GM23338 (cell line): ENCODE measurements at regions not wholly inside any gene's neighbourhood (a gene's known extent, or its start where the extent isn't known, plus 50 kb on each side); places are given as distances from the start of the nearest gene placed in this dataset.

Experiments
- ATAC-seq: fragments of 200-7000 bp; cut with Tn5 transposase; 3 replicates; pipeline ENCODE4 v1.9.1; 2020
- DNase-seq: peaks from one replicate; pipeline ENCODE4 v3.0.0-alpha.2; 2015; ENCODE audit warnings: low spot score
- H2AFZ ChIP-seq: fragments of 200-600 bp; sonication (generic); 2 replicates; pipeline ENCODE4 v1.8.0; 2016; ENCODE audit warnings: antibody characterized with exemption, mild to moderate bottlenecking, moderate library complexity
- H3F3A ChIP-seq: fragments of 200-600 bp; sonication (generic); replicated peaks from 2 replicates; pipeline ENCODE4 v1.8.0; 2017; ENCODE audit warnings: antibody characterized with exemption, mixed run types, low read depth
- H3K27ac ChIP-seq: fragments of 200-600 bp; sonication (generic); 2 replicates; pipeline ENCODE4 v1.6.1; 2016; ENCODE audit warnings: low read depth
- H3K27me3 ChIP-seq: fragments of 200-600 bp; sonication (generic); 2 replicates; pipeline ENCODE4 v1.8.0; 2016; ENCODE audit warnings: mild to moderate bottlenecking, mixed run types, moderate library complexity; ENCODE audit not compliant: insufficient read depth
- H3K36me3 ChIP-seq: fragments of 200-600 bp; sonication (generic); 2 replicates; pipeline ENCODE4 v1.8.0; 2016; ENCODE audit warnings: mild to moderate bottlenecking; ENCODE audit not compliant: insufficient read depth
- H3K4me1 ChIP-seq: fragments of 200-600 bp; sonication (generic); 2 replicates; pipeline ENCODE4 v1.8.0; 2016; ENCODE audit warnings: mild to moderate bottlenecking, moderate library complexity; ENCODE audit not compliant: insufficient read depth
- H3K4me2 ChIP-seq: fragments of 200-600 bp; sonication (generic); 2 replicates; pipeline ENCODE4 v1.7.1; 2017; ENCODE audit warnings: mixed run types
- H3K4me3 ChIP-seq: fragments of 200-600 bp; sonication (generic); 2 replicates; pipeline ENCODE4 v1.6.1; 2016; ENCODE audit warnings: mixed run types
- H3K79me2 ChIP-seq: fragments of 200-600 bp; sonication (generic); replicated peaks from 2 replicates; pipeline ENCODE4 v1.8.0; 2017; ENCODE audit warnings: mild to moderate bottlenecking; ENCODE audit not compliant: insufficient read depth
- H3K9me2 ChIP-seq: fragments of 200-600 bp; sonication (generic); 2 replicates; pipeline ENCODE4 v1.8.0; 2017; ENCODE audit not compliant: insufficient read depth
- H4K20me1 ChIP-seq: fragments of 200-600 bp; sonication (generic); replicated peaks from 2 replicates; pipeline ENCODE4 v1.8.0; 2017; ENCODE audit warnings: mild to moderate bottlenecking; ENCODE audit not compliant: insufficient read depth
- H3K27ac Mint-ChIP-seq: 2 replicates; pipeline ENCODE4 v1.8.0; 2020; ENCODE audit warnings: inconsistent platforms, mild to moderate bottlenecking, moderate library complexity, mixed read lengths
- H3K27me3 Mint-ChIP-seq: 3 replicates; pipeline ENCODE4 v1.8.0; 2022; ENCODE audit warnings: low read depth, mild to moderate bottlenecking, moderate library complexity, mixed read lengths, inconsistent platforms; ENCODE audit not compliant: insufficient read depth, poor library complexity
- H3K36me3 Mint-ChIP-seq: 3 replicates; pipeline ENCODE4 v1.8.0; 2021; ENCODE audit warnings: low read depth, mild to moderate bottlenecking, inconsistent platforms, moderate library complexity, mixed read lengths
- H3K4me1 Mint-ChIP-seq: 3 replicates; pipeline ENCODE4 v1.8.0; 2020; ENCODE audit warnings: mild to moderate bottlenecking, inconsistent platforms, mixed read lengths
- H3K4me3 Mint-ChIP-seq: 3 replicates; pipeline ENCODE4 v1.8.0; 2021; ENCODE audit warnings: moderate library complexity, mild to moderate bottlenecking, inconsistent platforms, mixed read lengths
- H3K9me3 Mint-ChIP-seq: 3 replicates; pipeline ENCODE4 v1.8.0; 2020; ENCODE audit warnings: moderate library complexity, mild to moderate bottlenecking, inconsistent platforms, mixed read lengths
- CREB1 ChIP-seq: fragments of 250-450 bp; sonication (Bioruptor Pico); IDR thresholded peaks from 2 replicates; pipeline ENCODE4 v1.5.0; 2020; ENCODE audit warnings: low read depth, mild to moderate bottlenecking, moderate library complexity
- EZH2phosphoT487 ChIP-seq: fragments of 200-600 bp; sonication (generic); IDR thresholded peaks from one replicate; pipeline ENCODE4 v1.8.1; 2018; ENCODE audit warnings: antibody characterized with exemption; ENCODE audit not compliant: unreplicated experiment
- NANOG ChIP-seq: IDR thresholded peaks from 2 replicates; pipeline ENCODE4 v1.6.1; 2016; ENCODE audit warnings: antibody characterized with exemption, borderline replicate concordance
- POLR2AphosphoS5 ChIP-seq: IDR thresholded peaks from 2 replicates; pipeline ENCODE4 v1.6.1; 2016; ENCODE audit warnings: antibody characterized with exemption, low read depth
- STAT1 ChIP-seq: IDR thresholded peaks from one replicate; pipeline ENCODE4 v1.6.1; 2016; ENCODE audit warnings: antibody characterized with exemption; ENCODE audit not compliant: unreplicated experiment
- ZNF114 ChIP-seq: fragments of 250-450 bp; sonication (Bioruptor Pico); IDR thresholded peaks from 2 replicates; pipeline ENCODE4 v1.5.0; 2020; ENCODE audit warnings: mild to moderate bottlenecking, moderate library complexity
- ZNF331 ChIP-seq: fragments of 250-450 bp; sonication (Bioruptor Pico); IDR thresholded peaks from 2 replicates; pipeline ENCODE4 v1.5.0; 2020; ENCODE audit warnings: low read depth, mild to moderate bottlenecking, moderate library complexity
- TF ChIP-seq, protein P1 (sequence below), 2 experiments: fragments of 200-600 bp in 1 of 2; sonication (generic) in 1 of 2; conservative IDR thresholded peaks; 2 replicates each; pipeline versions ENCODE4 v1.5.1 to v1.6.1; 2016 to 2017; ENCODE audit warnings: antibody characterized with exemption in 2 of 2, low read depth in 2 of 2, mild to moderate bottlenecking in 2 of 2, moderate library complexity in 1 of 2
- TF ChIP-seq, protein P2 (sequence below): IDR thresholded peaks from 2 replicates; pipeline ENCODE4 v1.6.1; 2016; ENCODE audit warnings: antibody characterized with exemption
- TF ChIP-seq, protein P3 (sequence below): IDR thresholded peaks from one replicate; pipeline ENCODE4 v1.6.1; 2018; ENCODE audit warnings: antibody characterized with exemption; ENCODE audit not compliant: unreplicated experiment
- TF ChIP-seq, protein P4 (sequence below): fragments of 250-450 bp; sonication (Bioruptor Pico); IDR thresholded peaks from 2 replicates; pipeline ENCODE4 v1.5.0; 2020; ENCODE audit warnings: mild to moderate bottlenecking, moderate library complexity

DNA sequence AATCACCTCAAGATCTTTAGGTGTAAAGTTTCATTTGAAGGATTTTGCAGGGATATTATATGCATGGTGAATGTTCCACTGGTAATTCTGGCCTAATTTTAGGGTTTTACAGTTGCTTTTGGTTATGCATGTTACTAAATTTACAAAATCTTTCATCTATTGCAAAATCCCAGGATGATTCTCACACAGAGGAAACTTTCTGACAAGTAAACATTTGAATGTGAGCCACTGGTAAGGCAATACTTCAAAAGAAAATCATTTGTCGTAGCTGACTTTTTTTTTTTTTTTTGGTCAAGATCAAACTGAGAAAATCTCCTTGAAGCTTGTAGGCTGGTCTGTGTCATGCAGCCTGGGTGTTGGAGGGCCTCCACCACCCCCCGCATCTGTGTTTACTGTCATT lies 141.9 kb upstream of the EXOC2 start (continued):
- TF ChIP-seq, protein P1, sequence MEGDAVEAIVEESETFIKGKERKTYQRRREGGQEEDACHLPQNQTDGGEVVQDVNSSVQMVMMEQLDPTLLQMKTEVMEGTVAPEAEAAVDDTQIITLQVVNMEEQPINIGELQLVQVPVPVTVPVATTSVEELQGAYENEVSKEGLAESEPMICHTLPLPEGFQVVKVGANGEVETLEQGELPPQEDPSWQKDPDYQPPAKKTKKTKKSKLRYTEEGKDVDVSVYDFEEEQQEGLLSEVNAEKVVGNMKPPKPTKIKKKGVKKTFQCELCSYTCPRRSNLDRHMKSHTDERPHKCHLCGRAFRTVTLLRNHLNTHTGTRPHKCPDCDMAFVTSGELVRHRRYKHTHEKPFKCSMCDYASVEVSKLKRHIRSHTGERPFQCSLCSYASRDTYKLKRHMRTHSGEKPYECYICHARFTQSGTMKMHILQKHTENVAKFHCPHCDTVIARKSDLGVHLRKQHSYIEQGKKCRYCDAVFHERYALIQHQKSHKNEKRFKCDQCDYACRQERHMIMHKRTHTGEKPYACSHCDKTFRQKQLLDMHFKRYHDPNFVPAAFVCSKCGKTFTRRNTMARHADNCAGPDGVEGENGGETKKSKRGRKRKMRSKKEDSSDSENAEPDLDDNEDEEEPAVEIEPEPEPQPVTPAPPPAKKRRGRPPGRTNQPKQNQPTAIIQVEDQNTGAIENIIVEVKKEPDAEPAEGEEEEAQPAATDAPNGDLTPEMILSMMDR (conservative IDR thresholded peaks at IDR 0.05; ENCODE audit: low read depth in 2 of 2): no peak
- TF ChIP-seq NANOG (no peak), CREB1 (CRISPR knock-in tag) (no peak)

DNA sequence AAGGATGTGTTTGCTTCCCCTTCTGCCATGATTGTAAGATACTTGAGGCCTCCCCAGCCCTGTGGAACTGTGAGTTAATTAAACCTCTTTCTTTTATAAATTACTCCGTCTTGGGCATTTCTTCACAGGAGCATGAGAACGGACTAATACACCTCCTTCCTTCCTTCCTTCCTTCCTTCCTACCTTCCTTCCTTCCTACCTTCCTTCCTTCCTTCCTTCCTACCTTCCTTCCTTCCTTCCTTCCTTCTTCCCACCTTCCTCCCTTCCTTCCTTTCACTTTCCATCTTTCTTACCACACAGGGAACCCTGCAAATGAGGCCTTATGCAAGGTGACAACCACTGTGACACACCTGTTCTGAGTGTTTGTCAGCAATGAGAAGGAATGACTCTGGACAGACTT lies 141.3 kb upstream of the EXOC2 start:
- no peaks in the 10 kb centered on the region for H3K79me2 ChIP-seq
- no peak overlapping the region for H3K4me3 Mint-ChIP-seq
- H3K27ac ChIP-seq: no peak overlapping the region
- H4K20me1 ChIP-seq: no peaks in the 10 kb centered on the region
- no peak for ATAC-seq
- H3K36me3 ChIP-seq: no peaks in the 10 kb centered on the region
- H3K9me3 Mint-ChIP-seq: peaks cover 12% of the 10 kb centered on the region
- peaks cover 21% of the 10 kb centered on the region for H3K4me1 ChIP-seq
- H3K27ac Mint-ChIP-seq: no peak overlapping the region
- H3K36me3 Mint-ChIP-seq: peaks cover 18% of the 10 kb centered on the region; the same call in 2 of the 3 replicates
- peaks cover 7% of the 10 kb centered on the region for H3K27me3 Mint-ChIP-seq
- H2AFZ ChIP-seq: no peak overlapping the region
- H3K4me2 ChIP-seq: no peak overlapping the region
- no peak for TF ChIP-seq CREB1 (CRISPR knock-in tag)
- no peak for TF ChIP-seq EZH2phosphoT487
- TF ChIP-seq, protein P2, sequence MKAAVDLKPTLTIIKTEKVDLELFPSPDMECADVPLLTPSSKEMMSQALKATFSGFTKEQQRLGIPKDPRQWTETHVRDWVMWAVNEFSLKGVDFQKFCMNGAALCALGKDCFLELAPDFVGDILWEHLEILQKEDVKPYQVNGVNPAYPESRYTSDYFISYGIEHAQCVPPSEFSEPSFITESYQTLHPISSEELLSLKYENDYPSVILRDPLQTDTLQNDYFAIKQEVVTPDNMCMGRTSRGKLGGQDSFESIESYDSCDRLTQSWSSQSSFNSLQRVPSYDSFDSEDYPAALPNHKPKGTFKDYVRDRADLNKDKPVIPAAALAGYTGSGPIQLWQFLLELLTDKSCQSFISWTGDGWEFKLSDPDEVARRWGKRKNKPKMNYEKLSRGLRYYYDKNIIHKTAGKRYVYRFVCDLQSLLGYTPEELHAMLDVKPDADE: no peak
- no peak for TF ChIP-seq NANOG
- TF ChIP-seq ZNF114 (CRISPR knock-in tag): no peak
- no peak for TF ChIP-seq STAT1
- TF ChIP-seq, protein P3, sequence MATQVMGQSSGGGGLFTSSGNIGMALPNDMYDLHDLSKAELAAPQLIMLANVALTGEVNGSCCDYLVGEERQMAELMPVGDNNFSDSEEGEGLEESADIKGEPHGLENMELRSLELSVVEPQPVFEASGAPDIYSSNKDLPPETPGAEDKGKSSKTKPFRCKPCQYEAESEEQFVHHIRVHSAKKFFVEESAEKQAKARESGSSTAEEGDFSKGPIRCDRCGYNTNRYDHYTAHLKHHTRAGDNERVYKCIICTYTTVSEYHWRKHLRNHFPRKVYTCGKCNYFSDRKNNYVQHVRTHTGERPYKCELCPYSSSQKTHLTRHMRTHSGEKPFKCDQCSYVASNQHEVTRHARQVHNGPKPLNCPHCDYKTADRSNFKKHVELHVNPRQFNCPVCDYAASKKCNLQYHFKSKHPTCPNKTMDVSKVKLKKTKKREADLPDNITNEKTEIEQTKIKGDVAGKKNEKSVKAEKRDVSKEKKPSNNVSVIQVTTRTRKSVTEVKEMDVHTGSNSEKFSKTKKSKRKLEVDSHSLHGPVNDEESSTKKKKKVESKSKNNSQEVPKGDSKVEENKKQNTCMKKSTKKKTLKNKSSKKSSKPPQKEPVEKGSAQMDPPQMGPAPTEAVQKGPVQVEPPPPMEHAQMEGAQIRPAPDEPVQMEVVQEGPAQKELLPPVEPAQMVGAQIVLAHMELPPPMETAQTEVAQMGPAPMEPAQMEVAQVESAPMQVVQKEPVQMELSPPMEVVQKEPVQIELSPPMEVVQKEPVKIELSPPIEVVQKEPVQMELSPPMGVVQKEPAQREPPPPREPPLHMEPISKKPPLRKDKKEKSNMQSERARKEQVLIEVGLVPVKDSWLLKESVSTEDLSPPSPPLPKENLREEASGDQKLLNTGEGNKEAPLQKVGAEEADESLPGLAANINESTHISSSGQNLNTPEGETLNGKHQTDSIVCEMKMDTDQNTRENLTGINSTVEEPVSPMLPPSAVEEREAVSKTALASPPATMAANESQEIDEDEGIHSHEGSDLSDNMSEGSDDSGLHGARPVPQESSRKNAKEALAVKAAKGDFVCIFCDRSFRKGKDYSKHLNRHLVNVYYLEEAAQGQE: no peak
- TF ChIP-seq, protein P4, sequence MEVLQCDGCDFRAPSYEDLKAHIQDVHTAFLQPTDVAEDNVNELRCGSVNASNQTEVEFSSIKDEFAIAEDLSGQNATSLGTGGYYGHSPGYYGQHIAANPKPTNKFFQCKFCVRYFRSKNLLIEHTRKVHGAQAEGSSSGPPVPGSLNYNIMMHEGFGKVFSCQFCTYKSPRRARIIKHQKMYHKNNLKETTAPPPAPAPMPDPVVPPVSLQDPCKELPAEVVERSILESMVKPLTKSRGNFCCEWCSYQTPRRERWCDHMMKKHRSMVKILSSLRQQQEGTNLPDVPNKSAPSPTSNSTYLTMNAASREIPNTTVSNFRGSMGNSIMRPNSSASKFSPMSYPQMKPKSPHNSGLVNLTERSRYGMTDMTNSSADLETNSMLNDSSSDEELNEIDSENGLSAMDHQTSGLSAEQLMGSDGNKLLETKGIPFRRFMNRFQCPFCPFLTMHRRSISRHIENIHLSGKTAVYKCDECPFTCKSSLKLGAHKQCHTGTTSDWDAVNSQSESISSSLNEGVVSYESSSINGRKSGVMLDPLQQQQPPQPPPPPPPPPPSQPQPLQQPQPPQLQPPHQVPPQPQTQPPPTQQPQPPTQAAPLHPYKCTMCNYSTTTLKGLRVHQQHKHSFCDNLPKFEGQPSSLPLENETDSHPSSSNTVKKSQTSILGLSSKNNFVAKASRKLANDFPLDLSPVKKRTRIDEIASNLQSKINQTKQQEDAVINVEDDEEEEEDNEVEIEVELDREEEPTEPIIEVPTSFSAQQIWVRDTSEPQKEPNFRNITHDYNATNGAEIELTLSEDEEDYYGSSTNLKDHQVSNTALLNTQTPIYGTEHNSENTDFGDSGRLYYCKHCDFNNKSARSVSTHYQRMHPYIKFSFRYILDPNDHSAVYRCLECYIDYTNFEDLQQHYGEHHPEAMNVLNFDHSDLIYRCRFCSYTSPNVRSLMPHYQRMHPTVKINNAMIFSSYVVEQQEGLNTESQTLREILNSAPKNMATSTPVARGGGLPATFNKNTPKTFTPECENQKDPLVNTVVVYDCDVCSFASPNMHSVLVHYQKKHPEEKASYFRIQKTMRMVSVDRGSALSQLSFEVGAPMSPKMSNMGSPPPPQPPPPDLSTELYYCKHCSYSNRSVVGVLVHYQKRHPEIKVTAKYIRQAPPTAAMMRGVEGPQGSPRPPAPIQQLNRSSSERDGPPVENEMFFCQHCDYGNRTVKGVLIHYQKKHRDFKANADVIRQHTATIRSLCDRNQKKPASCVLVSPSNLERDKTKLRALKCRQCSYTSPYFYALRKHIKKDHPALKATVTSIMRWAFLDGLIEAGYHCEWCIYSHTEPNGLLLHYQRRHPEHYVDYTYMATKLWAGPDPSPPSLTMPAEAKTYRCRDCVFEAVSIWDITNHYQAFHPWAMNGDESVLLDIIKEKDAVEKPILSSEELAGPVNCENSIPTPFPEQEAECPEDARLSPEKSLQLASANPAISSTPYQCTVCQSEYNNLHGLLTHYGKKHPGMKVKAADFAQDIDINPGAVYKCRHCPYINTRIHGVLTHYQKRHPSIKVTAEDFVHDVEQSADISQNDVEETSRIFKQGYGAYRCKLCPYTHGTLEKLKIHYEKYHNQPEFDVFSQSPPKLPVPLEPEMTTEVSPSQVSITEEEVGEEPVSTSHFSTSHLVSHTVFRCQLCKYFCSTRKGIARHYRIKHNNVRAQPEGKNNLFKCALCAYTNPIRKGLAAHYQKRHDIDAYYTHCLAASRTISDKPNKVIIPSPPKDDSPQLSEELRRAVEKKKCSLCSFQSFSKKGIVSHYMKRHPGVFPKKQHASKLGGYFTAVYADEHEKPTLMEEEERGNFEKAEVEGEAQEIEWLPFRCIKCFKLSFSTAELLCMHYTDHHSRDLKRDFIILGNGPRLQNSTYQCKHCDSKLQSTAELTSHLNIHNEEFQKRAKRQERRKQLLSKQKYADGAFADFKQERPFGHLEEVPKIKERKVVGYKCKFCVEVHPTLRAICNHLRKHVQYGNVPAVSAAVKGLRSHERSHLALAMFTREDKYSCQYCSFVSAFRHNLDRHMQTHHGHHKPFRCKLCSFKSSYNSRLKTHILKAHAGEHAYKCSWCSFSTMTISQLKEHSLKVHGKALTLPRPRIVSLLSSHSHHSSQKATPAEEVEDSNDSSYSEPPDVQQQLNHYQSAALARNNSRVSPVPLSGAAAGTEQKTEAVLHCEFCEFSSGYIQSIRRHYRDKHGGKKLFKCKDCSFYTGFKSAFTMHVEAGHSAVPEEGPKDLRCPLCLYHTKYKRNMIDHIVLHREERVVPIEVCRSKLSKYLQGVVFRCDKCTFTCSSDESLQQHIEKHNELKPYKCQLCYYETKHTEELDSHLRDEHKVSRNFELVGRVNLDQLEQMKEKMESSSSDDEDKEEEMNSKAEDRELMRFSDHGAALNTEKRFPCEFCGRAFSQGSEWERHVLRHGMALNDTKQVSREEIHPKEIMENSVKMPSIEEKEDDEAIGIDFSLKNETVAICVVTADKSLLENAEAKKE (CRISPR knock-in tag): no peak
- no peak for TF ChIP-seq POLR2AphosphoS5
- TF ChIP-seq ZNF331 (CRISPR knock-in tag): no peak
- H3K9me2 ChIP-seq: no peaks in the 10 kb centered on the region
- DNase-seq: no peak
- no peak overlapping the region for H3K4me3 ChIP-seq
- no peaks in the 10 kb centered on the region for H3F3A ChIP-seq
- H3K27me3 ChIP-seq: no peaks in the 10 kb centered on the region
- H3K4me1 Mint-ChIP-seq: peaks cover 32% of the 10 kb centered on the region
